ENCODE measurements at regions not wholly inside any gene's neighbourhood (a gene's known extent, or its start where the extent isn't known, plus 50 kb on each side); places are given as distances from the start of the nearest gene placed in this dataset.

GRCh38 chr11:42482822-42483221, 829.0 kb upstream of the API5 start:
- DNase-seq (ENCODE audit: low spot score): no peak

GRCh38 chr11:42490506-42490905, 821.3 kb upstream of the API5 start:
- no peak for DNase-seq (ENCODE audit: low spot score)

DNA sequence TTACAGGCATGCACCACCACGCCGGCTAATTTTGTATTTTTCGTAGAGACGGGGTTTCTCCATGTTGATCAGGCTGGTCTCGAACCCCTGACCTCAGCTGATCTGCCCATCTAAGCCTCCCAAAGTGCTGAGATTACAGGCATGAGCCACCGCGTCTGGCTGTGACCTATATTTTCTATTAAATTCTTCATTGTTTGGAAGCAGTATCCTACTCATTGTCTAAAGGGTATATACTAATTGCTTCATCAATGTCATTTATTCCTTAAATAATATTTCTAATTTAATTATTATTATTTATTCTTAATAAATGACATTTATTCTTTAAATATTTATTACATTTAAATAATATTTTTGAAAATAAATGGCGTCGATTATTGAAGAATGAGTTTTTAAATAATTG, 817.3 kb upstream of the API5 start:
- DNase-seq (ENCODE audit: low spot score): no peak

DNA sequence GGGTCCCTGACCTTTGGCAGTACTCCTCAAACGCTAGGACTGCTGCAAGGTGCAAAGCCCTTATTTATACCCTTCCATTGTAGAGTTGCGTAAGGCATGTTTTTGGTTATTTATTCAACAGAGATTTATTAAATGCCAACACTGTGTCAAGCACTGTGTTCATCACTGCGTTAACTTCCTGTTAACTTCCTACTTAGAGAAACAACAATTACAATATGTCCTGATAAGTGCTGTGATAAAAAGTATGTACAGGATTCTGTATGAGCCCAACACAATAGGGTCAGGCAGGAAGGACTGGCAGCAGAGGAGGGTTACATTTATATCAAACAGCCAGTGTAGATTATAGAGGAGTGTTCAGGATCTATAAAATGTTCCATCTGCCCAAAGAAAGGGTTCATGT, 812.8 kb upstream of the API5 start:
- DNase-seq (ENCODE audit: low spot score): no peak

GRCh38 chr11:42502151-42502550, 809.6 kb upstream of the API5 start:
- no peak for DNase-seq (ENCODE audit: low spot score)

DNA sequence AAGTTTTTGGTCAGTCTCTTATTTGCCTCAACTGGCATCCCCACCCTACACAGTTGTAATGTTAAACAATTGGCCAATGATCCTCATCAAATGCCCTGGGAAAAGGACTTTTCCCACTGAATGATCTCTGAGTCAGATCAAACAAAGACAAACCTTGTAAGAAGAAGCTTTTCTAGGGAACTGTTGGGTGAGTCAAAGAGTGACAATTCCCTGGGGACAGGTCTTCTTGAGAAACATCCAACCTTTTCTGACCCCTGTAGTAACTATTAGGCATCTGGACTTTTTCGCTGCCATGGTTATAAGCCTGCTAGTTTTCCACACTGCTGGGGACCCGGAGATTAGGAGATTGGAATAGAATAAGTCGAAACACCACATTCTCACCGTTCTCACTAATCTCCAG, 789.8 kb upstream of the API5 start:
- no peak for DNase-seq (ENCODE audit: low spot score)

- peak; percentile 24 for DNase-seq (ENCODE audit: low spot score)
Measured at GRCh38 chr11:42524534-42525227, 787.1 kb upstream of the API5 start.

DNA sequence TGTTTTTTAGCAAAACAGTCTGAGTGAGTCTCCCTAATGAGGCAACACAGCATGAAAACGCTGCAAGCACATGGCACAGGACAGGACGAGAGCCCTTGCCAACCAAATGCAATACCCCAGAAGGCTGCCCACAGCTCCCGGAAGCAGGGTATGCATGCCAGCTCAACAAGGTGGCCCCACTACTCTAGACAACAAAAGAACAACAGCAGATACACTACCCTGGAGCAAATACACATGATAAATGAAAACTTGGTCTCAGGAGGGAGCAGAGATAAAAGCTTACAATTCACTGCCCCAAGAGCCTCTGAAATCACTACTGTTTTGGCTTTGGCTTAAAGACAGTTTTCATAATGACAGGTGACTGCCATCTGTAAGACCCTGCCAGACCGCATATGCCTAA, 785.4 kb upstream of the API5 start:
- no peak for DNase-seq (ENCODE audit: low spot score)

GRCh38 chr11:42528471-42528870, 783.3 kb upstream of the API5 start:
- no peak for DNase-seq (ENCODE audit: low spot score)

- no peak for DNase-seq (ENCODE audit: low spot score)
Measured at GRCh38 chr11:42528911-42529310, 782.9 kb upstream of the API5 start.

DNA sequence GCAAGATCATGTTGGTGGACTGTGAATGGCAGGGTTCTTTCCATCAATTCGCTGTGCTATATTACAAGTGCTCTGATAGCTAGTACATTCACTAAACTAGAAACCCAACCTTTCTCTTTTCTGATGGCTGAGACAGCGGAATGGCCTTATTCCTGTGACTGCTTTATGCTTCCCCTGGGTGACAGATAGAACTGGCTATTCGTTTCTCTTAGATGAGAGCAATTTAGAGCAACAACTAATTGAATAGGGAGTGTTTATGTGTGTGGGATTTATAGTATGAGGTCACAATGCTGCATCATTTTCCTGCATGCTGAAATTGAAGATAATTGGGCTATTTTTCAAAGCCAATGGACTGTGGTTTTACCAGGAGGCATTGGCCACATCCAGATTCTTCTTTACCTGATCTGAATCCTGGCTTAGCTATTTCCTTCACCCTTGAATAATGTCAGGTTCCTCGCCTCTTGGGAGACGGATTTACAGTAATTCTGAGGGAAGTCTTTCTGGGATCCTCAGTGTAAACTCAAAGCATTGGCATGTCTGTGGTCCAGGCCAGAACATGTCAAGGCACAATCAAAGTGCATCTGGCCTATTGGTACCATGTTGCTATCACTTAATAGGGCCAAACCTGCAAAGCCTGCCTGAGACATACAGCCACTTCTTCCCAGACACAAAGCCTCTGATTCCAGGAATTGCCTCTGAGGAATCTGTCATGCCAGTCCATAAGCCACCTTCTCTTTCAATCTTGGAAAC, 775.0 kb upstream of the API5 start:
- no peak for DNase-seq (ENCODE audit: low spot score)

GRCh38 chr11:42542336-42542735, 769.5 kb upstream of the API5 start:
- DNase-seq (ENCODE audit: low spot score): no peak

DNA sequence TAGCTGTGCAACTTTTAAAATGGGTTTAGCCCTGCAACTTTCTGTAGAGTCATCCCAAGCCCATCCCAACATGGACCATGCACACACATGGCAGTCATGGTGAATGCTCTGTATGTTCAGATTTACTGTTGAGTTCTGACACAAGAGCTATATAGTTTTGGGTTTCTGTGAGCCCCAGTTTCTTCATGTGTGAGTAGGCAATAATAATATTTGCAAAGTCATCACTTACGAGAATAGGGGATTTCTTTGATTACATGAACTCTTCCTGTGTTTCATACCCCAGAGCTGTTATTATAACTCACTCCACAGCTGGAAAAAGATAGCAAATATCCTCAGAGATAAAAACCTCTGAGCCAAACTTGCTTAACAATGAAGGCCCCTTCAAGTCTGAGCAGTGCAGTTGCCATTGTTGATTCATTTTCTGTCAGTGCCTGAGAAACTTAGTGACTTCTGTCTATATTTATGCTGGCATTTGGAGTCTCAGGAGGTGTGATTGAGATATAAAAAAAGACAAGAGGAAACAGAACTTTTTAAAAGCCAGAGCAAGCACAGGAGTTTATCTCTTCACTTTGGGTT, 767.9 kb upstream of the API5 start:
- no peak for DNase-seq (ENCODE audit: low spot score)

- no peak for DNase-seq (ENCODE audit: low spot score)
Measured at GRCh38 chr11:42544726-42545125, 767.1 kb upstream of the API5 start.

- no peak for DNase-seq (ENCODE audit: low spot score)
Measured at GRCh38 chr11:42545954-42546353, 765.8 kb upstream of the API5 start.

GRCh38 chr11:42552786-42553185, 759.0 kb upstream of the API5 start:
- no peak for DNase-seq (ENCODE audit: low spot score)

GRCh38 chr11:42555190-42555589, 756.6 kb upstream of the API5 start:
- DNase-seq (ENCODE audit: low spot score): no peak

GRCh38 chr11:42571131-42571877, 740.5 kb upstream of the API5 start:
- DNase-seq (ENCODE audit: low spot score): no peak

- no peak for DNase-seq (ENCODE audit: low spot score)
Measured at GRCh38 chr11:42571878-42572610, 739.8 kb upstream of the API5 start.

DNA sequence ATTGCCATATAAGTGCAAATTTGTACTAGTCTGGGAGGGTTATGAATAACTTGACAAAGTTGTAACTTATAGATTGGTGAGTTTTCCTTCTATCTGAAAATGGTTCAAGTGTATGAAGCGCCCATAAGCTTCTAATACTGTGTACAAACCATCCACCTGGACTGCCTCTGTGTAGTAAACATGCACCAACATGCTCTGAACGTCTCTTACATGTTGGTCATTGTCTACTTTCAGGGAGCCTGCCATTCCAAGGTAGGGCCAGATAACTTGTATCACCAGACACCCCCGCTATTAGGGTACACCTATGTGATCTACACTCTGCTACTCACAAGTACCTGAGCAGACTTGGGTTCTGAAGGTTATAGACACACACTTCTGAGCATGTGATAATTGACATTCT, 735.5 kb upstream of the API5 start:
- DNase-seq (ENCODE audit: low spot score): no peak

- no peak for DNase-seq (ENCODE audit: low spot score)
Measured at GRCh38 chr11:42589286-42589685, 722.5 kb upstream of the API5 start.

GRCh38 chr11:42591841-42592240, 720.0 kb upstream of the API5 start:
- no peak for DNase-seq (ENCODE audit: low spot score)
